Chondrocyte (in vitro differentiated cells): ENCODE measurements at regions not wholly inside any gene's neighbourhood (a gene's known extent, or its start where the extent isn't known, plus 50 kb on each side); places are given as distances from the start of the nearest gene placed in this dataset.

Experiments
- DNase-seq: peaks from one replicate; pipeline ENCODE4 v3.0.0; 2021; ENCODE audit warnings: mixed read lengths, low spot score
- H3K27ac Mint-ChIP-seq: one replicate; pipeline ENCODE4 v1.8.0; 2021; ENCODE audit warnings: mild to moderate bottlenecking, moderate library complexity, mixed read lengths; ENCODE audit not compliant: unreplicated experiment
- H3K27me3 Mint-ChIP-seq: 2 replicates; pipeline ENCODE4 v1.8.0; 2021; ENCODE audit warnings: low read depth, mixed read lengths
- H3K36me3 Mint-ChIP-seq: 2 replicates; pipeline ENCODE4 v1.8.0; 2021; ENCODE audit warnings: low read depth, mixed read lengths
- H3K4me1 Mint-ChIP-seq: 2 replicates; pipeline ENCODE4 v1.8.0; 2021; ENCODE audit warnings: low read depth, mild to moderate bottlenecking, mixed read lengths
- H3K4me3 Mint-ChIP-seq: one replicate; pipeline ENCODE4 v1.8.0; 2021; ENCODE audit warnings: mild to moderate bottlenecking, moderate library complexity, mixed read lengths; ENCODE audit not compliant: unreplicated experiment
- H3K9me3 Mint-ChIP-seq: 2 replicates; pipeline ENCODE4 v1.8.0; 2021; ENCODE audit warnings: low read depth, mixed read lengths
- TF ChIP-seq, protein P1 (sequence below): fragments of 200-600 bp; sonication (generic); IDR thresholded peaks from 2 replicates; pipeline ENCODE4 v1.5.0; 2021; ENCODE audit warnings: antibody characterized with exemption, mild to moderate bottlenecking, moderate library complexity

DNA sequence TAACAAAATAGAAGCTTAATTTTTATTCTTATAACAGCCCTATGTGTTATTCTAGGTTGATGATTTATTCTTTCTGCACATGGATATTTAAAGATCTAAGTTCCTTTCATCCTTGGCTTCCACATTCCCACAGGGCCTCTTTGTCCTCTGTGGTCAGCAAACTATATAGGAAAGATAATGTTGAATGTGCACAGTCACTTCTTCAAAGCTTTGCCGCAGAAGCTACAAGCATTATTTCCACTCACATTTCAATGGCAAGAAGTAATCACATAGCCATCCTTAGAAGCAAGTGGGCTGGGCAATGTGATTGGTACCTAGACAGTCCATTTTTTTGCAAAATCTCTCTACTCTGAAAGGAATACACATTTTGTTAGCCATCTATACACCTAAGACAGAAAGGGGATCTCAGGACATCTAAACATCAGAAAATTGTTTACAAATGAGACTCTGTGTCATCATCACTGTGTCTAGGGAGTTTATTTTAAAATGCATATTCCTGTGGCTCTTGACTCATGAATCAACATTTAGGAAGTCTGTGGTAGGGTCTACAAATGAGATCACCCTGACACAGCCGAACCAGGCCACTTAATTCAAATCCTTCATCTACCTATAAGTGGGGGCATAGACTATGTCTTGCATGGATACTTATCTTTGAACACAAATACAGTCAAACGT is 1060.5 kb downstream of the XPNPEP1 start:
- Mint-ChIP-seq H3K27me3 (peaks cover 2% of the 10 kb centered on the region), H3K9me3 (no peaks in the 10 kb centered on the region), H3K4me3 (no peak overlapping the region), H3K27ac (no peak overlapping the region), H3K4me1 (no peaks in the 10 kb centered on the region), H3K36me3 (no peaks in the 10 kb centered on the region)
- TF ChIP-seq, protein P1, sequence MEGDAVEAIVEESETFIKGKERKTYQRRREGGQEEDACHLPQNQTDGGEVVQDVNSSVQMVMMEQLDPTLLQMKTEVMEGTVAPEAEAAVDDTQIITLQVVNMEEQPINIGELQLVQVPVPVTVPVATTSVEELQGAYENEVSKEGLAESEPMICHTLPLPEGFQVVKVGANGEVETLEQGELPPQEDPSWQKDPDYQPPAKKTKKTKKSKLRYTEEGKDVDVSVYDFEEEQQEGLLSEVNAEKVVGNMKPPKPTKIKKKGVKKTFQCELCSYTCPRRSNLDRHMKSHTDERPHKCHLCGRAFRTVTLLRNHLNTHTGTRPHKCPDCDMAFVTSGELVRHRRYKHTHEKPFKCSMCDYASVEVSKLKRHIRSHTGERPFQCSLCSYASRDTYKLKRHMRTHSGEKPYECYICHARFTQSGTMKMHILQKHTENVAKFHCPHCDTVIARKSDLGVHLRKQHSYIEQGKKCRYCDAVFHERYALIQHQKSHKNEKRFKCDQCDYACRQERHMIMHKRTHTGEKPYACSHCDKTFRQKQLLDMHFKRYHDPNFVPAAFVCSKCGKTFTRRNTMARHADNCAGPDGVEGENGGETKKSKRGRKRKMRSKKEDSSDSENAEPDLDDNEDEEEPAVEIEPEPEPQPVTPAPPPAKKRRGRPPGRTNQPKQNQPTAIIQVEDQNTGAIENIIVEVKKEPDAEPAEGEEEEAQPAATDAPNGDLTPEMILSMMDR, result no peak
- DNase-seq, result no peak

DNA sequence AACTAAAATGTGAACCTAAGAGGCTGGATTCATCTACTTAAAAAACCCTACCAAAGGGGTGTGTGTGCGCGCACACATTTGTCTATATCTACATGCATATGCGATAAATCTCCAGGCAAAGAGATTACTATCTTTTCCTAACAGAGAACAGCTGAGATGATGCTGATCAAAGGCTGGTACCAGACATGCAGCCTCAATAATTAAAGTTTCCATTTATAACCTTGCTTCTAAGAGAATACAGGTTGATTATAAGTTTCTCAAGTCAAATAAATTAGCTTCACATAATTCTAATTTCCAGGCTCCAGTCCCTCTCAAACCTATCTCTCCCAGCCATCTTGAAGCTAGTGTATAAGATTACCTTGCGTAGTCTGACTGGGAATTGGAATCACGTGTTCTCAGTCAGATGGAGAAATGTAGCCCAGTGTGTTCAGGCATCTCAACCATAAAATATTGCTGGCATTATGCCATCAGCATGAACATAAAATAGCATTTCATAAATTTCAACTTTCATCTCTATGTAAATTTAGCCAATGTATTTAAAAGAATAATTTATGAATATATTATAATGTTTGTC is 1062.0 kb downstream of the XPNPEP1 start:
- H3K4me1 Mint-ChIP-seq, result no peaks in the 10 kb centered on the region
- H3K9me3 Mint-ChIP-seq, result no peaks in the 10 kb centered on the region
- no peak overlapping the region for H3K4me3 Mint-ChIP-seq
- no peaks in the 10 kb centered on the region for H3K27me3 Mint-ChIP-seq
- TF ChIP-seq, protein P1, result no peak
- DNase-seq, result no peak
- H3K36me3 Mint-ChIP-seq, result no peaks in the 10 kb centered on the region
- no peak overlapping the region for H3K27ac Mint-ChIP-seq

DNA sequence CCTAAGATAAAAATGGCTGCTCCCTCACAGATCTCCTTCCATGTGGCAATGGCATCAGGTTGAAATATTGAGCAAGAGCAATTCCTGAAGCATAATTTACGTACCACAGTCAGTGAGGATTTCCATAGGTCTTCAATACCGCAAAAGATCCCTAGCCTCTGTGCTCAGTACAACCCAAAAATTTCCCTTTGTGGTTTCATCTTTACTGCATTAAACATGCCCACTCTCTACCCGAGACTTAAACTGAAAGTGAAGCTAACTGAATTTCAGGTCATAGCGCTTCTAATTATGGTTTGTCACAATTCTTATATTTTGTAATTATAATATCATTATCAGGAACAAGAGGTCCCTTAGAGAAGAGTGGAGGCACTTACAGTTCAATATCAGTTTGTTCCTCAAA is 1071.1 kb downstream of the XPNPEP1 start:
- Mint-ChIP-seq H3K9me3 (no peaks in the 10 kb centered on the region), H3K27ac (no peak overlapping the region), H3K27me3 (no peaks in the 10 kb centered on the region), H3K36me3 (no peaks in the 10 kb centered on the region), H3K4me3 (no peak overlapping the region), H3K4me1 (no peaks in the 10 kb centered on the region)
- DNase-seq, result no peak
- TF ChIP-seq, protein P1, result no peak

DNA sequence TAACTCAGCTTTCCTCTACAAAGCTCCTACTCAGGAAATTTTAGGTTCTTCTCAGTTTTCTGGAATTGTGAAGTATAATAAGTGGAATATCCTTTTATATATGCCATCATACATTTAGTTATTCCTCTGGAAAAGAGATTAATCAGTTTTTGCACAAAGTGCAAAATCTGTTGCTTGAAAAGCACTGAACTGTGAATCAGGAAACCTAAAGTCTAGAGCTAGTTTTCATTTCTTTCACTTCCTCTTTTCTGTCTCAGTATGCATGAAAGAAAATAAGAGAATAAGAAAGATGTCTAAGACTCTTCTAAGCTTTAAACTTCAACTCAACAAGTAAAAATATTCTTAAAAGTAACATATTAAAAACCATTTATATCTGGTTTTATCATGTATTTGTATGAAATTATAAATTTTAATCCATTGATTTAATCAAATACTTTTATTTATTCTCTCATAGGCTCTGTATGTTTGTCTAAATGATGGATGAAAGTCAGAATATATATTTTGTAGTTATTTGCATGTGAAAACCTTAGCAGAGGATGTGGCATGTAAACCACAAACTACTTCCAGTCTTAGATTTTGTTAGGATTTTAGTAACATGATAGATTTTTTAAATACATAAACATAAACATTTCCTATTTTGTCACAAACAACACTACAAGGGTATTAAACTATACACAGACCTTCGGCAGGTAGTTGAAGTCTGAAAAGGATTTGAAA is 1073.0 kb downstream of the XPNPEP1 start:
- H3K4me3 Mint-ChIP-seq, result no peak overlapping the region
- no peak overlapping the region for H3K27ac Mint-ChIP-seq
- no peak for DNase-seq
- H3K9me3 Mint-ChIP-seq, result no peaks in the 10 kb centered on the region
- H3K4me1 Mint-ChIP-seq, result no peaks in the 10 kb centered on the region
- no peaks in the 10 kb centered on the region for H3K27me3 Mint-ChIP-seq
- TF ChIP-seq, protein P1, result no peak
- no peaks in the 10 kb centered on the region for H3K36me3 Mint-ChIP-seq

DNA sequence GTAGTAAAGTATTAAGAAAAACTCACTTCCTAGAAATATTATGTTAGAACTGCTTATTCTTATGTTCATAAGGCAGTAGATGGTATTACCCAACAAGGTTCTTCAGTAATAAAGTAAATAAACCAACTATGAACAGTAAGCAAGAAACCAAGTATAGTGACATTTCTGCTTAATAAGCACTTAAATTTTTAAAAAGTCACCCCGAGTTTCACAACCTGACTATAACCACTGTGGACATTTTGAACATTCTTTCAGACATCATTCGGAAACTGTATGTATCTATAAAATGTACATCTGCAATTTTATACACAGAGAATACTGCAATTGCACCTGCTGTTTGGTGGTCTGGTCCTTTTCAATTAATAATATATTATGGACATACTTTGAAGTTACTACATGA is 1073.6 kb downstream of the XPNPEP1 start:
- Mint-ChIP-seq H3K27me3 (no peaks in the 10 kb centered on the region), H3K4me1 (no peaks in the 10 kb centered on the region), H3K9me3 (peaks cover 5% of the 10 kb centered on the region), H3K36me3 (no peaks in the 10 kb centered on the region), H3K4me3 (no peak overlapping the region), H3K27ac (no peak overlapping the region)
- no peak for DNase-seq
- TF ChIP-seq, protein P1, result no peak
